ENCODE measurements at regions not wholly inside any gene's neighbourhood (a gene's known extent, or its start where the extent isn't known, plus 50 kb on each side); places are given as distances from the start of the nearest gene placed in this dataset.

- ChIA-PET POLR2A (no interaction called here), CTCF (no interaction called here)
- Histone ChIP-seq H3K4me3 (ENCODE audit: low read depth in 2 of 2, low read length in 2 of 2) (no peak overlapping the region), H3K27me3 (ENCODE audit: control insufficient read depth, insufficient read depth, low read length) (no peaks in the 10 kb centered on the region), H3K4me1 (ENCODE audit: control insufficient read depth, insufficient read depth, low read length) (no peaks in the 10 kb centered on the region), H3K9me3 (ENCODE audit: control insufficient read depth, insufficient read depth, low read depth, low read length) (no peaks in the 10 kb centered on the region), H3K36me3 (ENCODE audit: control insufficient read depth, insufficient read depth, low read length) (no peaks in the 10 kb centered on the region), H3K27ac (ENCODE audit: low read length) (no peak overlapping the region)
- in situ Hi-C loops (cut with HindIII; ENCODE audit: low pct_unique_long_range_greater_than_20kb, low sequenced_read_pairs) = no loop called here
- DNase-seq (ENCODE audit: low read depth, low spot score) = no peak
- no peak for TF ChIP-seq SIN3A (IDR thresholded peaks at IDR 0.05; ENCODE audit: borderline replicate concordance, insufficient read depth, low read depth, low read length)
- TF ChIP-seq POLR2AphosphoS5 (IDR thresholded peaks at IDR 0.05; ENCODE audit: low read depth, low read length) = no peak
- no peak for TF ChIP-seq REST (IDR thresholded peaks at IDR 0.05; ENCODE audit: insufficient read depth in 1 of 2, low read depth in 2 of 2, low read length in 1 of 2)
- no peak for TF ChIP-seq TCF7L2 (IDR thresholded peaks at IDR 0.05; ENCODE audit: low read depth, low read length)
- TF ChIP-seq CTCF (IDR thresholded peaks at IDR 0.05) = no peak
- no TSS peak for BruUV-seq (replicated peaks)
- no peak for ATAC-seq
- intact Hi-C loops (cut with micrococcal nuclease; ENCODE audit: unreplicated experiment) = no loop called here
Observed at GRCh38 chr6:2566048-2566447, 184.7 kb downstream of the MYLK4 start.

- ATAC-seq (no peak), DNase-seq (ENCODE audit: low read depth, low spot score) (no peak)
- no peaks in the 10 kb centered on the region for H3K27me3 ChIP-seq (ENCODE audit: control insufficient read depth, insufficient read depth, low read length)
- in situ Hi-C loops (cut with HindIII; ENCODE audit: low pct_unique_long_range_greater_than_20kb, low sequenced_read_pairs) = no loop called here
- no TSS peak for BruUV-seq (replicated peaks)
- TF ChIP-seq REST (IDR thresholded peaks at IDR 0.05; ENCODE audit: insufficient read depth in 1 of 2, low read depth in 2 of 2, low read length in 1 of 2) (no peak), POLR2AphosphoS5 (IDR thresholded peaks at IDR 0.05; ENCODE audit: low read depth, low read length) (no peak), SIN3A (IDR thresholded peaks at IDR 0.05; ENCODE audit: borderline replicate concordance, insufficient read depth, low read depth, low read length) (no peak), CTCF (IDR thresholded peaks at IDR 0.05) (no peak), TCF7L2 (IDR thresholded peaks at IDR 0.05; ENCODE audit: low read depth, low read length) (no peak)
- H3K4me1 ChIP-seq (ENCODE audit: control insufficient read depth, insufficient read depth, low read length) = no peaks in the 10 kb centered on the region
- H3K36me3 ChIP-seq (ENCODE audit: control insufficient read depth, insufficient read depth, low read length) = no peaks in the 10 kb centered on the region
- H3K27ac ChIP-seq (ENCODE audit: low read length) = no peak overlapping the region
- H3K9me3 ChIP-seq (ENCODE audit: control insufficient read depth, insufficient read depth, low read depth, low read length) = no peaks in the 10 kb centered on the region
- H3K4me3 ChIP-seq (ENCODE audit: low read depth in 2 of 2, low read length in 2 of 2) = no peak overlapping the region
- intact Hi-C loops (cut with micrococcal nuclease; ENCODE audit: unreplicated experiment) = no loop called here
- POLR2A ChIA-PET = no interaction called here
- CTCF ChIA-PET = no interaction called here
Observed at GRCh38 chr6:2565499-2565898, 185.2 kb downstream of the MYLK4 start.

Measured in Panc1 (cell line).